ENCODE measurements at regions not wholly inside any gene's neighbourhood (a gene's known extent, or its start where the extent isn't known, plus 50 kb on each side); places are given as distances from the start of the nearest gene placed in this dataset.

- TF ChIP-seq BCL11A (IDR thresholded peaks at IDR 0.05; ENCODE audit: low read depth, low read length): no peak
- TF ChIP-seq CTCF (IDR thresholded peaks at IDR 0.05 in 2 of 3, conservative IDR thresholded peaks at IDR 0.05 in 1 of 3; ENCODE audit: control insufficient read depth in 2 of 3, extremely low read depth in 1 of 3, insufficient read depth in 1 of 3, low read depth in 3 of 3, low read length in 3 of 3): no peak
- no peak for TF ChIP-seq PBX3 (IDR thresholded peaks at IDR 0.05; ENCODE audit: insufficient replicate concordance, low read depth, low read length)
- no peak for TF ChIP-seq POLR2AphosphoS5 (IDR thresholded peaks at IDR 0.05; ENCODE audit: low read length)
- no peak for TF ChIP-seq POLR2A (IDR thresholded peaks at IDR 0.05; ENCODE audit: low read depth, low read length)
These were observed 323.7 kb upstream of the CD180 start for GRCh38 chr5:67520161-67520908.
